ENCODE measurements at regions not wholly inside any gene's neighbourhood (a gene's known extent, or its start where the extent isn't known, plus 50 kb on each side); places are given as distances from the start of the nearest gene placed in this dataset.

GRCh38 chr22:44442186-44442815, 55.7 kb downstream of the RTL6 start:
- Histone ChIP-seq H3K4me1 (no peaks in the 10 kb centered on the region), H3K9me3 (no peaks in the 10 kb centered on the region), H3K36me3 (no peaks in the 10 kb centered on the region), H3K27me3 (no peaks in the 10 kb centered on the region), H3K27ac (no peak overlapping the region), H3K4me3 (replicated peaks in 1 of 3) (no peak overlapping the region)
- intact Hi-C loops (cut with DNase I) = no loop called here
- DNase-seq = no peak
- TF ChIP-seq POLR2A (IDR thresholded peaks at IDR 0.05) (no peak), CTCF (IDR thresholded peaks at IDR 0.05) (no peak)
- WGBS, 2 donors = 47 to 53% methylated on average over 7 to 12 of the region's 12 CpGs

DNA sequence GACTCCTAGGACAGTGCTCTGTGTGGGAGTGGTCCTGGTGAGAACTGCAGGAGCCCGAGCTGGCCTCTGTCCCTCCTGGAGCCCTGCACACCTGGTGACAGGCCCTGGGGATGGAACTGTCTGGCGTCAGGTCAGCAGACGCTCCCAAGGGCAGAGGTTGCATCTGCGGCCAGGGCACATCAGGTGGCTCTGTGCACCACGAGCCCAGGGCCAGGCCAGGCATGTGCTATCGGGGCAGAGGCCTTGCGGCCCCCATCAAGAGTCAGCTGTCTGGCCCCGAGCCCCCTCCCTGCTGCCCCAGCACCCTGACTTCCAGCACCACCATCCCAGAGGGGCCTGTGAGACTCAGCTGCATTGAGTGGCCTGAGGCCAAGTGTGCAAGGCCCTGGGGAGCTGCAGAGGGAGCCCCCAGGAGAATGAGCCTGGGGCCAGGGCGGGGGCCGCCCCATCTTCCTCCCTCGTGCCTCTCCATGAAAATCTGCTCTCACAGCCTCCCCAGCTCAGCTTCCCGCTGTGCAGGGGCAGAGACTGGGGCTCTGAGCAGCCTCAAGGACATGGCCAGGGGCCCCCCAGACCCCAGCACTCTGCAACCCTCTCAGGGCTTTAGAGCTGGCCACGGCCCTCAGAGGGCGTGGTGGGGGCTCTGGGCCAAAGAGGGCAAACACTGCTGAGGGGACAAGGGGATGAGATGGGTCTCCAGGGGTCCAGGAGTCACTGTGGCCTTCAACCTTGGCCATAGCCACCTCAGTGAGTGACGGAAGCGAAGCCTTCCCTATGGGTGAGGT, 56.4 kb downstream of the RTL6 start:
- DNase-seq = no peak
- Histone ChIP-seq H3K27me3 (no peaks in the 10 kb centered on the region), H3K4me3 (replicated peaks in 1 of 3) (no peak overlapping the region), H3K36me3 (no peaks in the 10 kb centered on the region), H3K9me3 (no peaks in the 10 kb centered on the region), H3K27ac (no peak overlapping the region), H3K4me1 (no peaks in the 10 kb centered on the region)
- no peak for TF ChIP-seq POLR2A (IDR thresholded peaks at IDR 0.05)
- no peak for TF ChIP-seq CTCF (IDR thresholded peaks at IDR 0.05)
- WGBS, 2 donors = 57 to 70% methylated on average over 8 to 9 of the region's 16 CpGs
- intact Hi-C loops (cut with DNase I) = no loop called here

DNA sequence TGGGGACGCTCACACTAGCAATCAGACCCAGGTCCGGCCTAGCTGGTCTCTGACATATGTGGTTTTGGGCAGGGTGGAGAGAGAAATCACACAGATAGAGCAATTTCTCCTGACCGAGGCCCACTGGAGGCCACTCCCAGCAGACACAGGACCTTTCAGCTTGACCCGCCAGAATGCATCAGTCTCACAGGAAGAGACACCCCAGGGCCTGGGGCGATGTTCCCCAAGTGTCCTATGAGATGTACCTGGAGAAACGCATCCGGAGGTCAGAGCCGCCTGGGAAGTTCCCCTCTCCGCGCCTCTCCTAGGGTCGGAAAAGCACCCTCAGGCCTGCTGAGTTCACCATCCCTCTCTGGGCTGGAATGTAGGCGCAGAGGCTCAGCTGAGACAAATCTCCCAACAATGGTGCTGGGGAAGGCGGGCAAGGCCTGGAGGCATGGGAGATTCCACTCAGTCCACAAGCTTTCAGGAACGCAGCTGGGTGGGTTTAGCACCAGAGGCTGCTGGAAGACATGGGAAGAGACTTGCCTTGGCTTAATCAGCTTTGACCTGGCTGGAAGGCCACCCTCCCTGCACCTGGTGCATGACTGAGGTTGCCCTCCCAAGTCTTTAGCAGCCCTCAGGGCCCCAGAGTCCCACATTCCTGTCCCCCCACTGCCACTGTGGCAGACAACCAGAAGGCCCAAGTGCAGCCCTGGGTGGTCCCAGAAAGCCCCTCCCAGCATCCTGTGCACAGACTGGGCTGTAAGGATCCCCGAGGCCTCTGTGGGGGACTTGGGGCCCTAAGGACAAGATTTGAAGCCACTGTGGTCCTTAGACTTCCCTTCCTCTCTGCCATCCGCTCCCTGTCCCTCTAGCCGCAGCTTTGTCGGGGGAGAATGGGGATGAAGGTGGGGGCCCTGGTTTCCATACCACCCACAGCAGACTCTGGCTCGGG, 57.5 kb downstream of the RTL6 start:
- Histone ChIP-seq H3K4me1 (no peaks in the 10 kb centered on the region), H3K27ac (no peak overlapping the region), H3K36me3 (no peaks in the 10 kb centered on the region), H3K27me3 (no peaks in the 10 kb centered on the region), H3K4me3 (replicated peaks in 1 of 3) (no peak overlapping the region), H3K9me3 (no peaks in the 10 kb centered on the region)
- 84 to 87% methylated on average over 7 to 10 of the region's 19 CpGs for WGBS, 2 donors
- TF ChIP-seq CTCF (IDR thresholded peaks at IDR 0.05) = no peak
- TF ChIP-seq POLR2A (IDR thresholded peaks at IDR 0.05) = no peak
- intact Hi-C loops (cut with DNase I) = no loop called here
- no peak for DNase-seq

DNA sequence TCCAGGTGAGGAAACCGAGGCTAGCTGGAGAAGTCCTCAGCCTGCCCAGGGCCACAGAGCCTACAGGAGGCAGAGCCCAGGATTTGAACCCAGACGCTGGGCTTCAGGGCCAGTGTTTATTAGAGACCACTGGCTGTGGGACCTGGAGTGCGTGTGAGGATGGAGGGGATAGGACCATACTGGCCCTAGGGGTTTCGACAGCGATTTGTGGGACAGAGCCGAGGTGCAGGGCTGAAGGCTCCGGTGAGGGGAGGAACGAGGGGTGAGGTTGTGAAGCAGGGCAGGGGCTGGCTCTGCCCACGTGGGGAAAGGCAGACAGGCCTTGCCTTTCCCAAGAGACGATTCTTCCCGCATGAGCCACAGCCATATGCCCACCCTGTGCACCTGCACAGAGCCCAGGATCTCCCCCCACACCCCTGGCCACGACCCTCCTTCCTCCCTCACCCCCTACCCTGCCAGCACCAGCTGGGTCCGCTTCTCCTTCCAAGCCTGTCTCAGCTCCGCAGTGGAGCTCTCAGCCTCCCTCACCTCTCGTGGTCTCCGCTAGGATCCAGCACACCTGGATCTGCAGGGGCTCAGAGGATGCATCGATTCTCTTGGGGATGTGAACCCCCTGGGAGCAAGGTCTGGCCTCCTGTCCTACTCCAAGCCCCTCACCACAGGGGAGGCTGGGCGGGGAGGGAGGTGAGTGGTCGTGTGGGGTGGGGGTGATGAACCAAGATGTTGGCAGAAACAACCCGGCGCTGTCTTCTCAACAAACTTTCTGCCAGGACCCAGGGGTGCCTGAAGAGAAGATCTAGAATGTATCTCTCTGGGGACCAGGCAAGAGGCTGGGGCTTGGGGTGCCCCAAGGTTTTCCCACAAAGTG, 58.4 kb downstream of the RTL6 start:
- intact Hi-C loops (cut with DNase I) = no loop called here
- DNase-seq = no peak
- no peak overlapping the region for H3K4me3 ChIP-seq (replicated peaks in 1 of 3)
- no peaks in the 10 kb centered on the region for H3K27me3 ChIP-seq
- no peaks in the 10 kb centered on the region for H3K36me3 ChIP-seq
- H3K4me1 ChIP-seq = no peaks in the 10 kb centered on the region
- no peak for TF ChIP-seq CTCF (IDR thresholded peaks at IDR 0.05)
- no peak for TF ChIP-seq POLR2A (IDR thresholded peaks at IDR 0.05)
- 80 to 85% methylated on average over 21 of the region's 21 CpGs for WGBS, 2 donors
- no peaks in the 10 kb centered on the region for H3K9me3 ChIP-seq
- no peak overlapping the region for H3K27ac ChIP-seq
